SU-DHL-6 (cell line): ENCODE measurements at regions not wholly inside any gene's neighbourhood (a gene's known extent, or its start where the extent isn't known, plus 50 kb on each side); places are given as distances from the start of the nearest gene placed in this dataset.

Experiments used
- EZH2phosphoT487 ChIP-seq: fragments of 200-600 bp; sonication (generic), shearing (Covaris generic); conservative IDR thresholded peaks from 2 replicates; pipeline ENCODE4 v1.6.1; 2018; ENCODE audit warnings: mild to moderate bottlenecking, antibody characterized with exemption, low read length, moderate library complexity, mixed read lengths
- TF ChIP-seq, protein P1 (sequence below): fragments of 200-600 bp; sonication (generic); IDR thresholded peaks from one replicate; pipeline ENCODE4 v1.5.1; 2017; ENCODE audit warnings: antibody characterized with exemption, mild to moderate bottlenecking, low read length, moderate library complexity; ENCODE audit not compliant: insufficient read depth, poor library complexity, severe bottlenecking

DNA sequence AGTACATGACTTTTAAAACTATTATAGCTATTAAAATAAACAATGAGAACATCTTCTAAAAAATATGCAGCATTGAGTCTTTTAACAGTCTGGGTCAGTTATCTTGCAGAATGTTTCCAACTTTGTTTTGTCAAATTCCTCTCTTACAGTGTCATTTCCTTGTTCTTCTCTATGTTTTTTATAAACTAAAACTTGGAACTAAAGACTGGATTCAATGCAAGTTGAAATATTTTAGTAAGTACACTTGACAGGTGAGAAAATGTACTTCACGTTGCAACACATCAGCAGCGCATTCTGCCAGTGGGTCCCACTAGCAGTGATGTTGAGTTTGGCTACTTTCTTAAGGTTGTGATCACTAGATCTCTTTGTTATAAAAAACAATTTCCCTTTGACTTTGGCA, 1407.6 kb upstream of the RAG2 start:
- TF ChIP-seq, protein P1, sequence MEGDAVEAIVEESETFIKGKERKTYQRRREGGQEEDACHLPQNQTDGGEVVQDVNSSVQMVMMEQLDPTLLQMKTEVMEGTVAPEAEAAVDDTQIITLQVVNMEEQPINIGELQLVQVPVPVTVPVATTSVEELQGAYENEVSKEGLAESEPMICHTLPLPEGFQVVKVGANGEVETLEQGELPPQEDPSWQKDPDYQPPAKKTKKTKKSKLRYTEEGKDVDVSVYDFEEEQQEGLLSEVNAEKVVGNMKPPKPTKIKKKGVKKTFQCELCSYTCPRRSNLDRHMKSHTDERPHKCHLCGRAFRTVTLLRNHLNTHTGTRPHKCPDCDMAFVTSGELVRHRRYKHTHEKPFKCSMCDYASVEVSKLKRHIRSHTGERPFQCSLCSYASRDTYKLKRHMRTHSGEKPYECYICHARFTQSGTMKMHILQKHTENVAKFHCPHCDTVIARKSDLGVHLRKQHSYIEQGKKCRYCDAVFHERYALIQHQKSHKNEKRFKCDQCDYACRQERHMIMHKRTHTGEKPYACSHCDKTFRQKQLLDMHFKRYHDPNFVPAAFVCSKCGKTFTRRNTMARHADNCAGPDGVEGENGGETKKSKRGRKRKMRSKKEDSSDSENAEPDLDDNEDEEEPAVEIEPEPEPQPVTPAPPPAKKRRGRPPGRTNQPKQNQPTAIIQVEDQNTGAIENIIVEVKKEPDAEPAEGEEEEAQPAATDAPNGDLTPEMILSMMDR: no peak
- no peak for TF ChIP-seq EZH2phosphoT487
